ENCODE measurements at regions not wholly inside any gene's neighbourhood (a gene's known extent, or its start where the extent isn't known, plus 50 kb on each side); places are given as distances from the start of the nearest gene placed in this dataset.

- Histone ChIP-seq H3K9me3 (ENCODE audit: insufficient read depth, low read length) (no peaks in the 10 kb centered on the region), H3K27me3 (ENCODE audit: low read length) (no peaks in the 10 kb centered on the region), H3K27ac (ENCODE audit: low read depth, low read length) (no peak overlapping the region), H3K9me2 (replicated peaks; ENCODE audit: insufficient read depth, low read length) (no peaks in the 10 kb centered on the region), H3F3A (ENCODE audit: insufficient read depth) (no peaks in the 10 kb centered on the region), H3K4me2 (ENCODE audit: low read depth, low read length, poor library complexity, severe bottlenecking) (no peak overlapping the region), H4K20me1 (ENCODE audit: low read depth, low read length) (no peaks in the 10 kb centered on the region), H2AFZ (ENCODE audit: low read depth, low read length, severe bottlenecking) (no peak overlapping the region), H3K79me2 (ENCODE audit: insufficient read depth, low read length) (no peaks in the 10 kb centered on the region), H3K4me3 (ENCODE audit: insufficient read depth, low read length, poor library complexity, severe bottlenecking) (no peak overlapping the region), H3K36me3 (ENCODE audit: low read length) (no peaks in the 10 kb centered on the region), H3K9ac (ENCODE audit: low read length) (no peak overlapping the region)
- no peak for TF ChIP-seq CTCF (IDR thresholded peaks at IDR 0.05; ENCODE audit: insufficient read depth, low read length, poor library complexity, severe bottlenecking)
- TF ChIP-seq EZH2phosphoT487 (conservative IDR thresholded peaks at IDR 0.05; ENCODE audit: low read length) = no peak
Observed at GRCh38 chr20:12358655-12359009, 440.9 kb downstream of the BTBD3 start.

- H3K27ac ChIP-seq (ENCODE audit: low read depth, low read length) = no peak overlapping the region
- no peak overlapping the region for H3K9ac ChIP-seq (ENCODE audit: low read length)
- H4K20me1 ChIP-seq (ENCODE audit: low read depth, low read length) = no peaks in the 10 kb centered on the region
- no peaks in the 10 kb centered on the region for H3F3A ChIP-seq (ENCODE audit: insufficient read depth)
- H3K4me3 ChIP-seq (ENCODE audit: insufficient read depth, low read length, poor library complexity, severe bottlenecking) = no peak overlapping the region
- no peaks in the 10 kb centered on the region for H3K36me3 ChIP-seq (ENCODE audit: low read length)
- TF ChIP-seq EZH2phosphoT487 (conservative IDR thresholded peaks at IDR 0.05; ENCODE audit: low read length) (no peak), CTCF (IDR thresholded peaks at IDR 0.05; ENCODE audit: insufficient read depth, low read length, poor library complexity, severe bottlenecking) (no peak)
- H3K4me2 ChIP-seq (ENCODE audit: low read depth, low read length, poor library complexity, severe bottlenecking) = no peak overlapping the region
- H2AFZ ChIP-seq (ENCODE audit: low read depth, low read length, severe bottlenecking) = no peak overlapping the region
- H3K79me2 ChIP-seq (ENCODE audit: insufficient read depth, low read length) = no peaks in the 10 kb centered on the region
- H3K9me2 ChIP-seq (replicated peaks; ENCODE audit: insufficient read depth, low read length) = no peaks in the 10 kb centered on the region
- no peaks in the 10 kb centered on the region for H3K9me3 ChIP-seq (ENCODE audit: insufficient read depth, low read length)
- no peaks in the 10 kb centered on the region for H3K27me3 ChIP-seq (ENCODE audit: low read length)
Observed at GRCh38 chr20:12371990-12372389, 454.3 kb downstream of the BTBD3 start.

- Histone ChIP-seq H4K20me1 (ENCODE audit: low read depth, low read length) (no peaks in the 10 kb centered on the region), H2AFZ (ENCODE audit: low read depth, low read length, severe bottlenecking) (no peak overlapping the region), H3F3A (ENCODE audit: insufficient read depth) (no peaks in the 10 kb centered on the region), H3K4me2 (ENCODE audit: low read depth, low read length, poor library complexity, severe bottlenecking) (no peak overlapping the region), H3K4me3 (ENCODE audit: insufficient read depth, low read length, poor library complexity, severe bottlenecking) (no peak overlapping the region), H3K27me3 (ENCODE audit: low read length) (no peaks in the 10 kb centered on the region), H3K9ac (ENCODE audit: low read length) (no peak overlapping the region), H3K9me3 (ENCODE audit: insufficient read depth, low read length) (no peaks in the 10 kb centered on the region), H3K79me2 (ENCODE audit: insufficient read depth, low read length) (no peaks in the 10 kb centered on the region), H3K9me2 (replicated peaks; ENCODE audit: insufficient read depth, low read length) (no peaks in the 10 kb centered on the region), H3K36me3 (ENCODE audit: low read length) (no peaks in the 10 kb centered on the region), H3K27ac (ENCODE audit: low read depth, low read length) (no peak overlapping the region)
- TF ChIP-seq CTCF (IDR thresholded peaks at IDR 0.05; ENCODE audit: insufficient read depth, low read length, poor library complexity, severe bottlenecking) (no peak), EZH2phosphoT487 (conservative IDR thresholded peaks at IDR 0.05; ENCODE audit: low read length) (no peak)
Observed at GRCh38 chr20:12372557-12372956, 454.9 kb downstream of the BTBD3 start.

GRCh38 chr20:12375967-12376366 is 458.3 kb downstream of the BTBD3 start:
- TF ChIP-seq EZH2phosphoT487 (conservative IDR thresholded peaks at IDR 0.05; ENCODE audit: low read length) = no peak
- no peak for TF ChIP-seq CTCF (IDR thresholded peaks at IDR 0.05; ENCODE audit: insufficient read depth, low read length, poor library complexity, severe bottlenecking)
- Histone ChIP-seq H3K79me2 (ENCODE audit: insufficient read depth, low read length) (no peaks in the 10 kb centered on the region), H3K4me3 (ENCODE audit: insufficient read depth, low read length, poor library complexity, severe bottlenecking) (no peak overlapping the region), H3K36me3 (ENCODE audit: low read length) (no peaks in the 10 kb centered on the region), H4K20me1 (ENCODE audit: low read depth, low read length) (no peaks in the 10 kb centered on the region), H3K9me3 (ENCODE audit: insufficient read depth, low read length) (no peaks in the 10 kb centered on the region), H2AFZ (ENCODE audit: low read depth, low read length, severe bottlenecking) (no peak overlapping the region), H3F3A (ENCODE audit: insufficient read depth) (no peaks in the 10 kb centered on the region), H3K27me3 (ENCODE audit: low read length) (no peaks in the 10 kb centered on the region), H3K9ac (ENCODE audit: low read length) (no peak overlapping the region), H3K9me2 (replicated peaks; ENCODE audit: insufficient read depth, low read length) (no peaks in the 10 kb centered on the region), H3K27ac (ENCODE audit: low read depth, low read length) (no peak overlapping the region), H3K4me2 (ENCODE audit: low read depth, low read length, poor library complexity, severe bottlenecking) (no peak overlapping the region)
